ENCODE measurements at regions not wholly inside any gene's neighbourhood (a gene's known extent, or its start where the extent isn't known, plus 50 kb on each side); places are given as distances from the start of the nearest gene placed in this dataset.

- H3K4me1 Mint-ChIP-seq = no peaks in the 10 kb centered on the region
- H3K27me3 Mint-ChIP-seq (ENCODE audit: low read depth, poor library complexity) = no peaks in the 10 kb centered on the region
- TF ChIP-seq CTCF (IDR thresholded peaks at IDR 0.05) = no peak
- H3K9me3 Mint-ChIP-seq = no peaks in the 10 kb centered on the region
- no peaks in the 10 kb centered on the region for H3K36me3 Mint-ChIP-seq (ENCODE audit: low read depth)
- DNase-seq = no peak
- H3K27ac Mint-ChIP-seq = no peak overlapping the region
- H3K4me3 Mint-ChIP-seq = no peak overlapping the region
Measured at GRCh38 chr4:175951794-175952193, 113.8 kb upstream of the WDR17 start.

GRCh38 chr4:175953116-175953515, 112.5 kb upstream of the WDR17 start:
- H3K27me3 Mint-ChIP-seq (ENCODE audit: low read depth, poor library complexity) = no peaks in the 10 kb centered on the region
- no peaks in the 10 kb centered on the region for H3K36me3 Mint-ChIP-seq (ENCODE audit: low read depth)
- H3K9me3 Mint-ChIP-seq = no peaks in the 10 kb centered on the region
- no peak for TF ChIP-seq CTCF (IDR thresholded peaks at IDR 0.05)
- H3K4me1 Mint-ChIP-seq = no peaks in the 10 kb centered on the region
- no peak overlapping the region for H3K4me3 Mint-ChIP-seq
- no peak for DNase-seq
- no peak overlapping the region for H3K27ac Mint-ChIP-seq

GRCh38 chr4:175953960-175954521, 111.6 kb upstream of the WDR17 start:
- peak; percentile 14 for TF ChIP-seq CTCF (IDR thresholded peaks at IDR 0.05)
- Mint-ChIP-seq H3K27ac (no peak overlapping the region), H3K4me1 (no peaks in the 10 kb centered on the region), H3K9me3 (no peaks in the 10 kb centered on the region), H3K36me3 (ENCODE audit: low read depth) (no peaks in the 10 kb centered on the region), H3K4me3 (no peak overlapping the region), H3K27me3 (ENCODE audit: low read depth, poor library complexity) (no peaks in the 10 kb centered on the region)
- no peak for DNase-seq

- no peak for TF ChIP-seq CTCF (IDR thresholded peaks at IDR 0.05)
- DNase-seq = no peak
- H3K36me3 Mint-ChIP-seq (ENCODE audit: low read depth) = no peaks in the 10 kb centered on the region
- no peaks in the 10 kb centered on the region for H3K9me3 Mint-ChIP-seq
- H3K27ac Mint-ChIP-seq = no peak overlapping the region
- no peaks in the 10 kb centered on the region for H3K4me1 Mint-ChIP-seq
- H3K4me3 Mint-ChIP-seq = no peak overlapping the region
- no peaks in the 10 kb centered on the region for H3K27me3 Mint-ChIP-seq (ENCODE audit: low read depth, poor library complexity)
Measured at GRCh38 chr4:175954685-175955084, 111.0 kb upstream of the WDR17 start.

GRCh38 chr4:175961604-175962003, 104.0 kb upstream of the WDR17 start:
- no peaks in the 10 kb centered on the region for H3K9me3 Mint-ChIP-seq
- no peak for TF ChIP-seq CTCF (IDR thresholded peaks at IDR 0.05)
- DNase-seq = no peak
- no peak overlapping the region for H3K27ac Mint-ChIP-seq
- H3K27me3 Mint-ChIP-seq (ENCODE audit: low read depth, poor library complexity) = no peaks in the 10 kb centered on the region
- no peaks in the 10 kb centered on the region for H3K36me3 Mint-ChIP-seq (ENCODE audit: low read depth)
- no peak overlapping the region for H3K4me3 Mint-ChIP-seq
- no peaks in the 10 kb centered on the region for H3K4me1 Mint-ChIP-seq

GRCh38 chr4:175970072-175970471, 95.6 kb upstream of the WDR17 start:
- peaks cover 9% of the 10 kb centered on the region for H3K9me3 Mint-ChIP-seq

More at GRCh38 chr4:175970072-175970471, 95.6 kb upstream of the WDR17 start:
- Mint-ChIP-seq H3K27ac (no peak overlapping the region), H3K27me3 (ENCODE audit: low read depth, poor library complexity) (no peaks in the 10 kb centered on the region), H3K4me1 (peaks cover 5% of the 10 kb centered on the region), H3K4me3 (no peak overlapping the region), H3K36me3 (ENCODE audit: low read depth) (no peaks in the 10 kb centered on the region)
- DNase-seq = no peak
- TF ChIP-seq CTCF (IDR thresholded peaks at IDR 0.05) = no peak

All from nephron progenitor cell (in vitro differentiated cells).